ENCODE measurements at regions not wholly inside any gene's neighbourhood (a gene's known extent, or its start where the extent isn't known, plus 50 kb on each side); places are given as distances from the start of the nearest gene placed in this dataset.

GRCh38 chr20:48401359-48401758 is 426.4 kb downstream of the PREX1 start:
- TF ChIP-seq CTCF (IDR thresholded peaks at IDR 0.05) (no peak), POLR2A (IDR thresholded peaks at IDR 0.05) (no peak)

Data from esophagus squamous epithelium (tissue), 4 donors.